H9 (cell line): ENCODE measurements at regions not wholly inside any gene's neighbourhood (a gene's known extent, or its start where the extent isn't known, plus 50 kb on each side); places are given as distances from the start of the nearest gene placed in this dataset.

Experiments used
- DNase-seq: peaks from one replicate; pipeline ENCODE4 v3.0.0-alpha.2; 2017
- H2AFZ ChIP-seq: one replicate; pipeline ENCODE4 v1.6.1; 2013; ENCODE audit warnings: mild to moderate bottlenecking, low read length, control low read depth, moderate library complexity
- H2AK5ac ChIP-seq: 2 replicates; pipeline ENCODE4 v1.6.1; 2013; ENCODE audit warnings: low read length, control low read depth, mixed read lengths; ENCODE audit not compliant: insufficient read length
- H2BK120ac ChIP-seq: one replicate; pipeline ENCODE4 v1.6.1; 2013; ENCODE audit warnings: low read depth, mild to moderate bottlenecking, low read length, control low read depth, inconsistent platforms; ENCODE audit not compliant: poor library complexity, severe bottlenecking
- H2BK12ac ChIP-seq: 2 replicates; pipeline ENCODE4 v1.6.1; 2013; ENCODE audit warnings: low read length, control low read depth, mixed read lengths, low read depth; ENCODE audit not compliant: insufficient read length
- H2BK15ac ChIP-seq: 2 replicates; pipeline ENCODE4 v1.6.1; 2013; ENCODE audit warnings: low read depth, low read length, control low read depth
- H2BK20ac ChIP-seq: one replicate; pipeline ENCODE4 v1.6.1; 2013; ENCODE audit warnings: low read depth, mild to moderate bottlenecking, low read length, control low read depth, inconsistent platforms; ENCODE audit not compliant: poor library complexity, severe bottlenecking
- H2BK5ac ChIP-seq: 2 replicates; pipeline ENCODE4 v1.6.1; 2013; ENCODE audit warnings: low read length, control low read depth, mixed read lengths; ENCODE audit not compliant: insufficient read length
- H3K14ac ChIP-seq: 2 replicates; pipeline ENCODE4 v1.6.1; 2013; ENCODE audit warnings: low read length, control low read depth; ENCODE audit not compliant: insufficient read depth
- H3K18ac ChIP-seq: 2 replicates; pipeline ENCODE4 v1.6.1; 2013; ENCODE audit warnings: low read depth, mild to moderate bottlenecking, mixed read lengths, low read length, control low read depth; ENCODE audit not compliant: insufficient read length
- H3K23ac ChIP-seq: 2 replicates; pipeline ENCODE4 v1.6.1; 2013; ENCODE audit warnings: low read length, control low read depth, mixed read lengths, low read depth; ENCODE audit not compliant: insufficient read length
- H3K23me2 ChIP-seq: 2 replicates; pipeline ENCODE4 v1.6.1; 2013; ENCODE audit warnings: low read depth, mild to moderate bottlenecking, mixed read lengths, low read length, control low read depth; ENCODE audit not compliant: insufficient read length, poor library complexity, severe bottlenecking
- H3K27ac ChIP-seq: 2 replicates; pipeline ENCODE4 v1.5.1; 2013; ENCODE audit warnings: low read length, control low read depth, mixed read lengths, low read depth; ENCODE audit not compliant: insufficient read length
- H3K27me3 ChIP-seq: 2 replicates; pipeline ENCODE4 v1.6.1; 2013; ENCODE audit warnings: low read length, control low read depth, inconsistent platforms; ENCODE audit not compliant: insufficient read depth
- H3K4ac ChIP-seq: 2 replicates; pipeline ENCODE4 v1.6.1; 2013; ENCODE audit warnings: low read depth, mild to moderate bottlenecking, control low read depth, inconsistent platforms, low read length, moderate library complexity
- H3K4me1 ChIP-seq: 2 replicates; pipeline ENCODE4 v1.6.1; 2013; ENCODE audit warnings: low read length, control low read depth, inconsistent platforms; ENCODE audit not compliant: insufficient read depth
- H3K4me2 ChIP-seq: 2 replicates; pipeline ENCODE4 v1.6.1; 2013; ENCODE audit warnings: low read length, control low read depth, mixed read lengths; ENCODE audit not compliant: insufficient read length, insufficient read depth
- H3K56ac ChIP-seq: 2 replicates; pipeline ENCODE4 v1.6.1; 2013; ENCODE audit warnings: low read depth, mild to moderate bottlenecking, mixed read lengths, low read length, control low read depth; ENCODE audit not compliant: insufficient read length
- H3K79me1 ChIP-seq: 2 replicates; pipeline ENCODE4 v1.6.1; 2013; ENCODE audit warnings: low read depth, mild to moderate bottlenecking, moderate library complexity, low read length, control low read depth, inconsistent platforms; ENCODE audit not compliant: insufficient read depth, poor library complexity, severe bottlenecking
- H3K79me2 ChIP-seq: 2 replicates; pipeline ENCODE4 v1.6.1; 2013; ENCODE audit warnings: low read length, control low read depth, inconsistent platforms; ENCODE audit not compliant: insufficient read depth
- H3K9ac ChIP-seq: 2 replicates; pipeline ENCODE4 v1.6.1; 2013; ENCODE audit warnings: low read length, control low read depth, mixed read lengths; ENCODE audit not compliant: insufficient read length; ENCODE audit errors: extremely low read depth
- H3K9me3 ChIP-seq: one replicate; pipeline ENCODE4 v1.6.1; 2013; ENCODE audit warnings: low read depth, low read length, inconsistent platforms; ENCODE audit not compliant: control insufficient read depth
- H3T11ph ChIP-seq: one replicate; pipeline ENCODE4 v1.6.1; 2013; ENCODE audit warnings: mild to moderate bottlenecking, low read length, control low read depth, inconsistent platforms
- H4K20me1 ChIP-seq: one replicate; pipeline ENCODE4 v1.6.1; 2013; ENCODE audit not compliant: control insufficient read depth, insufficient read length, insufficient read depth
- H4K5ac ChIP-seq: 2 replicates; pipeline ENCODE4 v1.6.1; 2013; ENCODE audit warnings: low read depth, mild to moderate bottlenecking, mixed read lengths, low read length, control low read depth; ENCODE audit not compliant: insufficient read length
- H4K8ac ChIP-seq: replicated peaks from 2 replicates; pipeline ENCODE4 v1.6.1; 2013; ENCODE audit warnings: low read length, control low read depth, mixed read lengths, low read depth; ENCODE audit not compliant: insufficient read length
- H4K91ac ChIP-seq: 2 replicates; pipeline ENCODE4 v1.6.1; 2013; ENCODE audit warnings: low read depth, mild to moderate bottlenecking, moderate library complexity, mixed read lengths, low read length, control low read depth; ENCODE audit not compliant: insufficient read length
- H3K27ac Mint-ChIP-seq, 3 experiments: 2 replicates in 2 of 3; 3 replicates in 1 of 3; pipeline ENCODE4 v1.8.0; 2020 to 2021; ENCODE audit warnings: mixed read lengths in 3 of 3, mild to moderate bottlenecking in 1 of 3, moderate library complexity in 1 of 3
- H3K27me3 Mint-ChIP-seq: 2 replicates; pipeline ENCODE4 v1.8.0; 2021; ENCODE audit warnings: low read depth, mild to moderate bottlenecking, moderate library complexity, mixed read lengths
- H3K36me3 Mint-ChIP-seq, 3 experiments: 2 replicates in 2 of 3; 3 replicates in 1 of 3; pipeline ENCODE4 v1.8.0; 2020 to 2021; ENCODE audit warnings: low read depth in 3 of 3, mixed read lengths in 3 of 3; ENCODE audit not compliant: insufficient read depth in 1 of 3
- H3K4me1 Mint-ChIP-seq, 2 experiments: 2 replicates each; pipeline ENCODE4 v1.8.0; 2020; ENCODE audit warnings: mixed read lengths in 2 of 2
- H3K4me3 Mint-ChIP-seq, 2 experiments: 2 replicates in 1 of 2; 3 replicates in 1 of 2; pipeline ENCODE4 v1.8.0; 2020 to 2021; ENCODE audit warnings: mild to moderate bottlenecking in 2 of 2, mixed read lengths in 2 of 2, moderate library complexity in 1 of 2
- H3K9me3 Mint-ChIP-seq, 2 experiments: 2 replicates in 1 of 2; 3 replicates in 1 of 2; pipeline ENCODE4 v1.8.0; 2020; ENCODE audit warnings: mild to moderate bottlenecking in 2 of 2, mixed read lengths in 2 of 2, moderate library complexity in 1 of 2
- WGBS: extraction: QIAGEN DNeasy Blood & Tissue Kit; methylation state at CpG from one replicate; pipeline ENCODE4 v1.1.7; 2013; ENCODE audit warnings: missing lambda C conversion rate, low lambda C conversion rate, mixed read lengths; ENCODE audit not compliant: insufficient read length; ENCODE audit errors: extremely low coverage; 5-methylcytosine and 5-hydroxymethylcytosine counted together
- TF ChIP-seq, protein P1 (sequence below): fragments of 200-600 bp; sonication (generic); conservative IDR thresholded peaks from 3 replicates; pipeline ENCODE4 v1.8.0; 2021; ENCODE audit warnings: antibody characterized with exemption, mild to moderate bottlenecking

DNA sequence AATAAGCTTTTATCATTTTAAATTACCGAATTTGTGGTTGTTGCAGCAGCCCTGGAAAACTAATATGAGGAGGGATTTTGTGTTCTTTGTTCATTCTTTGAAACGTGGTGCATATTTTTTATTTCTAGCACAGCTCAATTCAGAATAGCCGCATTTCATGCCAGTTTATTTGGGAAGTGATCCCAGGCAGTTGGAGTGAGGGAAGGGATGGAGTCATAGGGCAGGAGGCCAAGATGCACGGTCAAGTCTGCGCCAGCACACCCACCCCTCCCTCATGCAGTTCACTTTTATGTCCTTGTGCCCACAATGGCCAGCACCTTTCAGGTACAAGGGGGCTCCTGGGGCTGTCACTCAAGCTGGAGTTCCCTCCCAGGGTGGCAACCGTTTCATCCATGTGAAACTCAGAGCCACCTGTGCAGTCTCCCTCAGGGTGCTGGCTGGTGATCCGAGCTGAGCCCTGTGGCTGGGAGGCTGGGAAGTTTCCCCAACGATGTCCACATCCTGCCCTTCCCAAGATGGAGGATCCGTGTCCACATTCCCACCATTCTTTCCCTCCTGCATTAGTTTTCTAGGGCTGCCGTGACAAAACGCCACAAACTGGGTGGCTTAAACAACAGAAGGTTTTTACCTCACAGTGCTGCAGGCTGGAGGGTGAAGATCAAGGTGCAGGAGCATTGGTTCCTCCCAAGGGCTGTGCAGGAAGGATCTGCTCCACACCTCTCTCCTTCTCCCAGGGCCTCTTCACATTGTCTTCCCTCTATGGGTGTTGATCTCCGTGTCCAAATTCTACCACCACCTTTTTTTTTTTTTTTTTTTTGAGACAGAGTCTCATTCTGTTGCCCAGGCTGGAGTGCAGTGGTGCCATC lies 68.5 kb upstream of the ITGA6 start:
- WGBS: no CpG with 5 or more reads among the region's 12 CpGs
- H3T11ph ChIP-seq: no peak overlapping the region
- H3K4me1 Mint-ChIP-seq: 0 out of 4 replicates have a peak, but pooled peaks cover 0 to 5% of the 10 kb centered on the region in 2 experiments
- no peak overlapping the region for H3K9ac ChIP-seq
- peaks cover 3% of the 10 kb centered on the region for H3K27me3 Mint-ChIP-seq
- H3K27ac ChIP-seq: no peak overlapping the region
- H3K36me3 Mint-ChIP-seq: no peaks in the 10 kb centered on the region
- no peaks in the 10 kb centered on the region; the same call in 1 of the 2 replicates for H3K4me1 ChIP-seq
- no peak overlapping the region for H3K4ac ChIP-seq
- H4K8ac ChIP-seq: no peak overlapping the region
- H4K20me1 ChIP-seq: no peaks in the 10 kb centered on the region
- no peaks in the 10 kb centered on the region for H3K79me2 ChIP-seq
- no peaks in the 10 kb centered on the region; a peak in 1 of 5 replicates for H3K9me3 Mint-ChIP-seq
- DNase-seq: no peak
- H4K91ac ChIP-seq: no peak overlapping the region
- TF ChIP-seq, protein P1, sequence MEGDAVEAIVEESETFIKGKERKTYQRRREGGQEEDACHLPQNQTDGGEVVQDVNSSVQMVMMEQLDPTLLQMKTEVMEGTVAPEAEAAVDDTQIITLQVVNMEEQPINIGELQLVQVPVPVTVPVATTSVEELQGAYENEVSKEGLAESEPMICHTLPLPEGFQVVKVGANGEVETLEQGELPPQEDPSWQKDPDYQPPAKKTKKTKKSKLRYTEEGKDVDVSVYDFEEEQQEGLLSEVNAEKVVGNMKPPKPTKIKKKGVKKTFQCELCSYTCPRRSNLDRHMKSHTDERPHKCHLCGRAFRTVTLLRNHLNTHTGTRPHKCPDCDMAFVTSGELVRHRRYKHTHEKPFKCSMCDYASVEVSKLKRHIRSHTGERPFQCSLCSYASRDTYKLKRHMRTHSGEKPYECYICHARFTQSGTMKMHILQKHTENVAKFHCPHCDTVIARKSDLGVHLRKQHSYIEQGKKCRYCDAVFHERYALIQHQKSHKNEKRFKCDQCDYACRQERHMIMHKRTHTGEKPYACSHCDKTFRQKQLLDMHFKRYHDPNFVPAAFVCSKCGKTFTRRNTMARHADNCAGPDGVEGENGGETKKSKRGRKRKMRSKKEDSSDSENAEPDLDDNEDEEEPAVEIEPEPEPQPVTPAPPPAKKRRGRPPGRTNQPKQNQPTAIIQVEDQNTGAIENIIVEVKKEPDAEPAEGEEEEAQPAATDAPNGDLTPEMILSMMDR: no peak
- H3K14ac ChIP-seq: no peak overlapping the region
- no peaks in the 10 kb centered on the region for H3K23me2 ChIP-seq
- H3K27ac Mint-ChIP-seq: 0 out of 7 replicates have a peak overlapping the region, but pooled peaks of 1 of the 3 experiments have one; percentile 6
- H2BK5ac ChIP-seq: no peak overlapping the region
- no peak overlapping the region for H4K5ac ChIP-seq
- no peak overlapping the region for H3K23ac ChIP-seq
- H2BK12ac ChIP-seq: no peak overlapping the region
- no peak overlapping the region for H2BK15ac ChIP-seq
- H2BK20ac ChIP-seq: no peak overlapping the region
- H2BK120ac ChIP-seq: no peak overlapping the region
- H3K79me1 ChIP-seq: no peaks in the 10 kb centered on the region
- no peak overlapping the region for H2AK5ac ChIP-seq
- no peak overlapping the region for H3K4me2 ChIP-seq
- no peaks in the 10 kb centered on the region for H3K9me3 ChIP-seq
- no peak overlapping the region for H3K4me3 Mint-ChIP-seq
- no peaks in the 10 kb centered on the region for H3K27me3 ChIP-seq
- no peak overlapping the region for H3K56ac ChIP-seq
- H3K18ac ChIP-seq: no peak overlapping the region
- H2AFZ ChIP-seq: no peak overlapping the region
